ENCODE measurements at regions not wholly inside any gene's neighbourhood (a gene's known extent, or its start where the extent isn't known, plus 50 kb on each side); places are given as distances from the start of the nearest gene placed in this dataset.

DNA sequence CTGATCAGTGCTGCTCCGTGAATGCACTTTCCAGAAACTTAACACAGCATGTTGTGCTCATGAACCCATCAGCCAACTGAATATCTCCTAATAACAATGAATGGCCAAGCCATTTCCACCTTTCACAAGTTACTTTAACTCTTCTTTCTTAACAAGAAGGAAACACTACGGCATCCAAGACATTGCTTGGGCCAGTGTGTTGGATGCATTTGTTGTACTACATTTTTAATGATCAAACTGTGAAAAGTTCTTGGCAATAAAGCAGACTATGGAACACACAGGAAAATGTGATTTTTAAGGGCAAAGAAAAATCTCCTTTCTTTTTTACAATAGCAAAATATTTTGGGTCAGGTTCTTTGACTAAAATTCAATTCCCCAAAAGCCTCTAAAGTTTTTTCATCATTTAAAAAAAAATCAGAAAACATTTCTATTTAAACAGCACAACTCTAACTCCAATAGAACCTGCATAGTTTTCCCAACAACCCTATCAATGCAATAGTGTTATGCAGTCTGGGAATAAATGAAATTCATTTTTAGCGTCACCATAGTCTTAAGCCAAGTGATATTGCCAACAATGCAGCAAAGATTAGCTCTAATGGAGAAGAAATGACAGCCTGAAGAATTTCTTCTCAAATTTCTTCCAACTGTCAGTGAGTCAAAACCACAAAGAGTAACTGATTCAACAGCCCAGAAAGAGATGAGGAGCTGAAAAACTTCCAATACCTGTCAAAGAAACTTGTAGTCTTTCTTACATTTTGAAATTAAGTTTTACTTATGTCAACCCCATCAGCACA, 50.7 kb upstream of the PTPRR start:
- TF ChIP-seq, protein P1, sequence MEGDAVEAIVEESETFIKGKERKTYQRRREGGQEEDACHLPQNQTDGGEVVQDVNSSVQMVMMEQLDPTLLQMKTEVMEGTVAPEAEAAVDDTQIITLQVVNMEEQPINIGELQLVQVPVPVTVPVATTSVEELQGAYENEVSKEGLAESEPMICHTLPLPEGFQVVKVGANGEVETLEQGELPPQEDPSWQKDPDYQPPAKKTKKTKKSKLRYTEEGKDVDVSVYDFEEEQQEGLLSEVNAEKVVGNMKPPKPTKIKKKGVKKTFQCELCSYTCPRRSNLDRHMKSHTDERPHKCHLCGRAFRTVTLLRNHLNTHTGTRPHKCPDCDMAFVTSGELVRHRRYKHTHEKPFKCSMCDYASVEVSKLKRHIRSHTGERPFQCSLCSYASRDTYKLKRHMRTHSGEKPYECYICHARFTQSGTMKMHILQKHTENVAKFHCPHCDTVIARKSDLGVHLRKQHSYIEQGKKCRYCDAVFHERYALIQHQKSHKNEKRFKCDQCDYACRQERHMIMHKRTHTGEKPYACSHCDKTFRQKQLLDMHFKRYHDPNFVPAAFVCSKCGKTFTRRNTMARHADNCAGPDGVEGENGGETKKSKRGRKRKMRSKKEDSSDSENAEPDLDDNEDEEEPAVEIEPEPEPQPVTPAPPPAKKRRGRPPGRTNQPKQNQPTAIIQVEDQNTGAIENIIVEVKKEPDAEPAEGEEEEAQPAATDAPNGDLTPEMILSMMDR (IDR thresholded peaks at IDR 0.05) = no peak
- TF ChIP-seq POLR2AphosphoS5 (IDR thresholded peaks at IDR 0.05) (no peak), POLR2A (IDR thresholded peaks at IDR 0.05) (no peak)
